Medulla oblongata (tissue), 1 donor: ENCODE measurements at regions not wholly inside any gene's neighbourhood (a gene's known extent, or its start where the extent isn't known, plus 50 kb on each side); places are given as distances from the start of the nearest gene placed in this dataset.

Source experiments
- DNase-seq: peaks from one replicate; pipeline ENCODE4 v3.0.0-alpha.2; 2015; ENCODE audit errors: extremely low spot score

DNA sequence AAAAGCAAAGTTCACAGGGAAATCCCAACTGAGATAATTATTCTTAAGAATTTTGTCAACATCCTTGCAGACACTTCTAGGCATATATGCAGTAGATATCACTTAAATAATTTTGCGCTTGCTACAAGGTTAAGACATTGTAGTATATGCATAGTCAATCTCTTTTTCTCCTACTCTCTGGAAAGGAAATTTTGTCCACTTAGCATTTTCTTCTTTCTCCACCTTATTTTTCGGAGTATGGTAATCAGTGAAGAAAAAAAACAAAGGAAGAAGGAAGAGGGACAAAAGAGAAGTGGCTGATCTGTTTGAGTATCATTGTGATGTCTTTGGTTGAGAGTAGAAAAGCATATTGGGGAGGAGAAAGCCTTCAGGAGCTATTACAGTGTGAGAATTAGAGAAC is 104.6 kb downstream of the LACC1 start:
- DNase-seq, result no peak

DNA sequence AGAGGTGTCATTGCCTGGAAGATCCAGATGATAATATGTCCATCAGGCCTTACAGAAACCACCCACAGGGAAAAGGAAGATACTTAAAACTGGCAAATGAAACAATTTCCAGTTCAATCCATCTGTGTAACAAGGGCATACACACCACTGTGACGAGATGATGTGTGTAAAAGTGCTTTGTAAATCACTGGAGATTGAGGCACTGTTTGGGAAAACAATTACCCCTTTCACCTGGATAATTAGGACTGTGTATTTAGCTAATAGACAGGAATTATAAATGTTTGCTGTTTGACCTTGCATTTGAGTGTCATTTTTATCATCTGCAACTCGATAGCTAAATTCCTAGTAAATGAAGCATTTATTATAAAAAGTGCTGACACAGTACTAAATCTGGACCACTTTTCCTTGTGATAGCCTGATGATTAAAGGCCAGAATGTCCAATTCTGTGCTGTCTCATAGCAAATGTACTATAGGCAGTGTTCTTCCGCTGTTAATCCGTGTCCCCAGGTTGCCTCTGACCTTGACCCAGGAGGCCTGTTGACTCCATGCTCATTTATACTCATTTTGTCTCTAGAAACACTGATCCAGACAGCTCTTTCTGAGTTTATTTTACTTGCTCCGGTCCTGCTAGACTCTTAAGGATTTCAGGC is 105.8 kb downstream of the LACC1 start:
- no peak for DNase-seq

DNA sequence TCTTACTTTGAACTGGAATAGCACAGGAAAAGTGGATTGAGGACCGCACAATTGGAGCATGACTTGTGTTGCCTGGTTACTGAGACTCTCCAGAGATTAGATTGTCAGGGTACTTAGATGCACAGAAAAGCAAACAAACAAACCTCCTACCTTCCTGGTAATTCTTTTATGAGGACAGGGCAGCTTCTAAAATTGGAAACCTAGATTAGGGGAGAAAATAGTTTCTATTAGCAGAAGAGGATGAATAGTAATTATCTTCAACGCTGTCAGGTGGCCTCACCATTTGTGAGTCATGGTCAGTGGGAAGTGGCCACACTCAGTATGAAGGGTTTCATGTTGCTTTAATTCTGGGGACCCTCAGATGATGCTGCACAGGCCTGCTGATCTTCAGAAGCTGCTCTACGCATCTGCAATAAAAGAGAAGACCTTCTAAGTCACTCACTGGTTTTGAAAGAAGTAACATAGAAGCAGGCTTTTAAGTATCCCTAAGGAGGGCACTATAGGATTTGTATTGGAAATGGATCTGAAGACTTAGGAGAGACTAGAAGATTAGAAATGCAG is 106.8 kb downstream of the LACC1 start:
- no peak for DNase-seq

DNA sequence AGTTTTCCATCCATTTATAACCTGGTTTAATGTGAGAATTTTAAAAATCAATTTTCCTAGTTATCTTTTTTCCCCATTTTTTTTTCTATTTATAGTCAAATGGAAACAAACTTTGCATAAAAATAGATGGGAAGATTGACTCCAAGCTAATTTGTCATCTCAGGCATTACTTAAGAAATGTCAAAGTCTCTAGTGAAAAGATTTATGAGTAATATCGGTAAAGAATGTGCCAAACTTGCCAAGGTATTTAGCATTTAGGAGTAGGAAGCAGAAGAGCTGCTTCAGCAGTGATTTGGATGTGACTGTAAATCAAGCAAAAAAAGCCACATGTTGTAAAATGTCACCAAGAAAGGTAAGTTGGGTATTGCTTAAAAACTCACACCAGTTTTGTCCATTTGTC is 108.6 kb downstream of the LACC1 start:
- no peak for DNase-seq

DNA sequence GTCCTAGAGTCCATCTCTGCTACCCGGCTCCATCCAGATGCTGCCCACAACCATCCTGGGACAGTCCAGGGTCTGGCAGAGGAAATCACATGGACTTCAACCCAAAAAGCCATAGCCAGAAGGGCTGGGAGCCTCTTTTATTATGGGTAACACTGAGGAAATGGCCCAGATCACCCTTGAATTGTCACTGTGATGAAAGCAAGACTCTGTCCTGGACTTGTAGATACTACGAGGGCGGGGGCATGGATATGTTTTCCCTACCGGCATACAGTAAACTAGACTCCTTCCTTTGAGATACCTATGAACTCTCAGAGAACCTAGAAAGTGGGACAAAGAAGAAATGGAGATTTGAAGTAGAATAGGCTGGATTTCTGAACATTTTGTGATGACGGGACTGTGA is 110.3 kb downstream of the LACC1 start:
- no peak for DNase-seq

DNA sequence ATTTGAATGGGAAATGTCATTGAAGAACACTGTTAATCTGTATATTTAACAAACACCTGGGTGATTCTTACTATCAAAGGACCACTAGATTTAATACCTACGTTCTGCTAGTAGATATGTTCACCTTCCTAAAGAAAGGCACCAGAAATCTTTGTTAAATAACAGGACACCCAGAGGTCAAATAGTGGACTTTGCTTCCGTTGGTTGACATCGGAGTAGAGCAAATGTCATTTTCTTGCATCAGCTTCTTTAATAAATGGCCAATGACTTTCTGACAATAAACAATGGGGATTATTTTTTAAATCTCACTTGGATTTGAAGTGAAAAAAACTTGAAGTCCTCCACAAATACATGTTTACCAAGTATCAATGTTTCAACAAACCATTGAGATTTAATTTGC is 111.1 kb downstream of the LACC1 start:
- no peak for DNase-seq

DNA sequence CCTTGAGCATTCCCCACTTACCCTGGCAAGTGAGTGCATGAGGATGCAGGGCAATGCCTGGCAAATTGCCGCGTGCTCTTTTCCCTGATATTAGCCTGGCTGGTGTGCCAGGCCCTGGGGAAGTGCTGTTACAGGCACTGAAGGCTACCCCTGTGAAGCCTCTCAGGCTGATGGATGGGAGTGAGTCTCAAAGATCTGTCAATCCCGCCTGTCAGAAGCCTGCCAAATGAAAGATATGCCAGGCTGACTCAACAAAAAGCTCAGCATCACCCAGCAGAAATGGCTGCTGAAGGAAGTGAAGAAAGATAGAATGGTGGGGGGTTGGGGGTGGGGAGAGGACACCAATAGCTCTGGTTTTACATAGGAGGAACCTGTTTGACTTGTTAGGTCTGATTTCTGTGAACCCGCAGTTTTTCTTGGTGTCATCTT is 112.1 kb downstream of the LACC1 start:
- DNase-seq, result no peak

DNA sequence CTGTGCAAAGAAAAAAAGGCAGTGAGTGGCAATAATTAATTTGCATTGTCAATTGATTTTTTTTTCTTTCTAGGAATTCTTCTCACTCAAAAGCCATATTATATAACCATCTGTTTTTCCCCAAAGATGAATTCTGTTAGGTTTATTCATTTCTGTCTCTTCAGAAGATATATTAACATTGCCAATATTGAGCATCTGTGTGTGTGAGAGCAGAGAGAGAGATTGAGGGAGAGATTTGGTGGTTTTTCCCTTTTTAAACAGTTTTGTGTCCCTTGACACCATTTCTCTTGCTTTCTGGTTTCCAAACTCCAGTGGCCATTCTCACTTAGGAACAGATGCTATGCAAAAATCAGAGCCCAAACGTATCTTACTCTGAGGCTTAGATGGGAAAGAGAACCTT is 112.5 kb downstream of the LACC1 start:
- no peak for DNase-seq

DNA sequence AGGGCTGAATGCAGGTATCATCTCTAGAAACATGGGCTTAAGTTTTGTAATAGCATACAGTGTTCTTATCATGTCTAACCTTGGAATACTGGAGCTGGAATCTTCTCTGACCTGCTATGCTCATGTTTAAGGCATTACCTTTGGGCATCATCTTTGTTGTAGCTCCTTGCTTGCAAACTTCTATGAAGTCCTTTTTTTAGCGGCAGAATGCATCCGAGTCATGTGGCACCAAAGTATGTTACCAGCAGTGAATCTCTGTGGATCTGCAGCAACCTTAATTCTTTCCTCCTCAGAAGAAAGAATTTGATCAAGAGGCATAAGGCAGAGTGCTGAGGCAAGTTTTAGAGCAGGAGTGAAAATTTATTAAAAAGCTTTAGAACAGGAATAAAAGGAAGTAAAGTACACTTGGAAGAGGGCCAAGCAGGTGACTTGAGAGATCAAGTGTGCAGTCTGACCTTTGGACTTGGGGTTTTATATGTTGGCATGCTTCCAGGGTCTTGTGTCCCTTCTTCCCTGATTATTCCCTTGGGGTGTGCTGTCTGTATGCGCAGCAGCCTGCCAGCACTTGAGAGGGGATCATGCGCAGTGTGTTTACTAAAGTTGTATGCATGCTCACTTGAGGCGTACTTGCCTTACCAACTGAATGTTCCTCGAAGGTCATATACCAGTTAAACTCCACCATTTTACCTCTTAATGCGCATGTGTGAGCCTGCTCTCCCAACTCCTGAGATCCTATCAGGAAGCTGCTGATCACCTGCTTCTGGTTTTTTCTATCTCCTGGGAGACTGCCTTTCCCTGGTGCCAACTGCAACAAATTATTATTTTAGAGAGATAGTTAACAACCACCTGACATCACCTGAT is 115.5 kb downstream of the LACC1 start:
- no peak for DNase-seq

DNA sequence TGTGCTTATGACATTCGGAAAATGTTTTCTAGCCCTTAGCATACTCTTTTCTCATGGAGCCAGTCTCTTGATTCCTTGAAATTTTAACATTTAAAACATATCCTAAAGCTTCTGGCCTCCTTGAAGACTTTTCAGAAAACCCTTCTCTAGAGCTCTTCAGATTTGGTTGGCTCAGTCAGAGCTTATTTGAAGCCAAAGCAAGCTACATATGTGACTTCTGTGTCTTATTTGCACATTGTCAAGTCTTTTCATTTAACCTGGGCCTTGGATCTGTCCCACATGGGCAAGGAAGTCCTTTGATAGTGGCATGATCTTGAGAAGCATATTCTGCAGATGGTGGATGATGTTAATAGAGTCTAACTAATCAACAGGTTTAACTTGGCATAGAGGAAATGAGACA is 116.5 kb downstream of the LACC1 start:
- DNase-seq, result no peak

DNA sequence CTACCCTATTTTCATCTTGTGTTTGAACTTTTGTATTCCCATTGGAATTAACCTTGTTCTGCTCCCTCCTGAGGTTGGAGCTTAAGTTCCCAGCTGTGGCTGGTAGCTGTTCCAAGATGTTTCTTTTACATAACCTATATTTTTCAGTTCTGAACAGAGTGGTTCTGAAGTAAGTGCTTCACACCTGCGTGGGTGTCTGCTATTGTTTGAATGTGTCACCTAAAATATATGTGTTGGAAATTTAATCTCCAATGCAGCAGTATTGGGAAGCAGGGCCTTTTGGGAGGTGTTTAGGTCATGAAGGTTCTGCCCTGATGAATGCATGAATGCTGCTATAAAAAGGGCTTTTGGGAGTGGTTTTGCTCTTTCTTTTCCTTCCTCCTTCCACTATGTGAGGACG is 123.8 kb downstream of the LACC1 start:
- DNase-seq, result no peak

DNA sequence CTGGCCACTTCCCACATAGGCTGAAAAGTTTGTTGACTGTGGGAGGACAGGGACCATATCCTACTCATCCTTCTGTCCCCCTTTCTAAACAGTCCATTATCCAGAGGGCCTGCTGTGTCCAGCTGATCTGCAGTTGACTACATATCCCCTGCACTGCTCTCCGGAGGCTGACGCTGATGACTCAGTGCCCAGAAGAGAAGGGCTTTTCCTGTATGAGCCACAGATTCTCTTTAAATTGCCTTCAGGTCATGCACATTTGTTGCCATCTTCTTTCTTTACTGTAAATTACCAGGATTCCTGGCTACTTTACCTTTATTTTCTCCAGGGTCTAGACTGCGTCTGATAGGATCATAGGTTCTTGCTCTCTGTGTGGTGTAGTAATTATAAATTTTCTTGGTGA is 125.2 kb downstream of the LACC1 start:
- no peak for DNase-seq

DNA sequence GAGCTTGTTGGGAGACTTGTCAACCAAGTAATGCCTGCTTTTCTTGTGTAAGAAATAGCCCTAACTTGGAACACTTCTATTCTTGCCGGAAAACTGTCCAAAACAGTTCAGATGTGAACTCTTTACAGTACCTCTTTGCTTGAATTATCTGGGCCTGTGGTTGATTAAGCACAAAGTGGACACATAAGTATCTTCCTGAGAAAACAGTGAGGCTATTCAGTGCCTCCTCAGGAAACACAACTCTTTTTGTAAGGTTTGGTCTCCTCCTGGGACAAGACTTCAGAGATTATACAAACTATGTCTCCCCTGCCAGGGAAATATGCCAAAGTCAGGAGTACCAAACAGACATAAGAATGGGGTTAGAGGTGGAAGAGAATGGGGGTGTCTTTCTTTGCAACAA is 127.7 kb downstream of the LACC1 start:
- no peak for DNase-seq

DNA sequence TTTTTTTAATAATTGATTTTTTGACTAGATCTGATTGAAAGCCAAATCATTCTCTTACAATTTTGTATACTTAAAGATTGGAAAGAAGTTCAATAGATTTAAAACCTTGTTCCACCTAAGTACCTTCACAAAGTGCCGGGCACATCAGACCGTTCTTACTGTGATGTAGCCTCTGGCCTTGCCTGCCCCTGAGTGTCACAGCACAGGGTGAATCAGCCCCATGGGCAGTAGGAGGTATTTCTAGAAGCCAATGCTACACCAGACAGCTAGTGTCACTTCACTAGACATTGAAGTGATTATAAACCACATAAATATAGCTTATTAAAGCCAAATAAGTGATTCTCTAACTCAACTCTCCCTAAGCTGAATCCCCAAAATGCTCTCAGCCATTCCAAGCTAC is 131.3 kb downstream of the LACC1 start:
- DNase-seq, result no peak

DNA sequence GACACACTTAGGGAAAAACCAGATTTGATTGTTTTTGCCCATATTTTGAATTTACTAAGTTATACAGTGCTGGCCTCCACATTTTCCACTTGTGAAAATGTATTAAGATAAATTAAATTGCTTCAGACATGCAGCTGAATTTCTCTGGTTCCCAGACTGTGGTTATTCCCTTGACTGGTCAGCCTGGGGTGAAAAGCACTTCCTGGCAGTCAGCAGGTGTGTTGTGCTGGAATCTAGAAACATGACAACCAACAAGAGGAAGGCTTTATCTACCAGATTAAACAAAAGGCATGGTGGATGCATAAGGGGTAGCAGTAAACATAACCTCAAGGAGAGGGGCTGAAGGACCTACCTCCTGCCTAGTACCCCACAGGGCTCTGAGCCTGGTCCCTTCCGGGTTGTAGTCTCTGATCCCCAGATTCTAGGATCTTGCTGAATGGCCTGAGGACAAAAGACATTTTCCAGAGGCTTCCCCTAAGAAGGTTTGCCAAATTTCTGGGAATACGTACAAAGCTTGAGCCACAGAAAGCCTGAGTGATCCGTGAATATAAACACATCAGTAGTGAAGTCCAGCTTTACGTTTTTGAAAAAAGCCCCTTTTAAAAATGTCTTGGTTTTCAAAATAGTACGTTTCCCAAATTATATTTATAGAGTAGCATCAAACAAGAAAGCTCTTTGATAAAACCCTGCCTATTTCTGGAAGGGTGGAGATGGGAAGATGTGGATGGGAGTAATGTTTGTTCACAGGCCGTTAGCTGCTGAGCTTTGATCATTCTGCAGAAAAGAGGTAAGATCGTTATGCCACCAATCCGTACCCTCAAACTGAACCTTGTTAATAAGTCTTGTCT is 133.4 kb downstream of the LACC1 start:
- DNase-seq, result peak; percentile 21

DNA sequence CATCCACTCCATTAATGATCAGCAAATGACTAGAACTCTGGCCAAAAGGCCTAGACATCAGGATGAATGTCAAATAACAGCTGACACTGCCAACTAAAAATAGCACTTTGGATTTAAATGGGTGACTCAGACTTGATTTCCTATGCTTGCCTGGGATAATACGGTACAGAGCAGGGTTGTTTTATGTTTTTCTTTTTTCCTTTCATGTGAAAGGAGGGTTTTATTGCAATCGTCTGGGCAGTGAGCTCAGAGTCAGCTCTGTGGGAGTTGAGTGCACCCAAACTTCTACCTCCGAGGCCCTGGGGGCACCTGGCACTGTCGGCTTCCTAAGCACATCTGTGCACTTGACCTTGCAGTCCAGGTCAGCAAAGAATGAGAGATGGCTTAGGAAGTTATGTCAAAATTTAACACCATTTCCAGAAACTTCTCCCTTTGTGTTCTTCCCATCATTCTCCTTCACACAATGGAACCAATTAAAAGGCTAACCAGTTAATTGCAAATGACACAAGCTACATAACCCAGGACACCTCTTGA is 134.1 kb downstream of the LACC1 start:
- peak; percentile 46 for DNase-seq

DNA sequence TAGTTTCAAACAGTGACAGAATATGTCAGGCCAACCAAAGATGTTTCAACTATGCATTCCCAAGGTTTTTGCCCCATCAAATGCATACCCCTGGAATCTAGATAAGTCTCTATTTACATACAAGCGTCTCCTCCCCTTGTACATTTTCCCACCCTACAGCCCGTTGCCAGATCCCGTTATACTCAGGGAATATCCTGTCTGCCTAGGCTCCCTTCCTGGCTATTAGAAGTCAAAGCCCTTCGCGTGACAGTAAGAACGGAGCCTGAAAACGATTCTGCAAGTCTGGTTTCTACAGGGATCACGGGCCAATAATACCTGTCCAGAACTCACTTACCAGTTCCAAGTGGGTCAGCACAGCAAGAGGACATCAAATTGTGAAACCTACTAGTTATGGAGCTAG is 134.8 kb downstream of the LACC1 start:
- no peak for DNase-seq

DNA sequence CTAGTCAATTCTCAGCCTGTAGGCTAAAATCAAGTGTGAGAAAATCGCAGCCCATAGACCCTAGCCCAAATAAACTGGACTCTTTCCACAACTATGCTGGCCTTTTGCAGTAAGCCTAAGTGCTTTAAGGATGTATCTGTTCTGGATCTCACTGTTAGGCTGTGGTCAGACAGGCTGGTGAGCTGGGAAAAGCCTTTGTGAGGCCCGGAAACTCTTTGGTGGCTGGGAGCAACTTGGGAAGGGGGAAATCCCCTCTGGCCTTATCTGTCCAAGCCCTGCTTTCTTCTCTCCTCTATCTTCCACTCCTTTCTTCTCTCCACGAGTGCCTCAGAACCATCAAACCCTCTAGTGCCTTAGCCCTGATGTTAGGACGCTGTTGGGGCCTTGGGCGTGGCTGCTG is 135.4 kb downstream of the LACC1 start:
- no peak for DNase-seq

DNA sequence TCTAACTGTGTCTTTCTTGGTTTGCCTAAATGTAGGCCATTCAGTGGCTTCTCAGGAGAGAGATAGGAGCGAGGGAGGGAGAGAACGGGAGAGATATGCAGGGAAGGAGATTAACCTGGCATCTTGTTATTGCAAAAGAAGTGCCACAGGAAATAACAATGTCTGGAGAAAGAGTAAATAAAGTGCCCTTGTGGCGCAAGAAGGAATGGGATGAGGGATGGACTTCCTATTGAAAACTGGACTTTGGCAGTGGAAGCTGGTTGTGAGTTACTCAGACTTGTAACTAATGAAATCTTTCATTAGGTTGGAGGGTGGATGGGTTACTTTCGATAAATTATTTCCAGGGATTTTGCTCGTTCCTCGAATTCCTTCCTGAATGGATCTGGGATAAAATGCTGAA is 136.1 kb downstream of the LACC1 start:
- DNase-seq, result no peak

DNA sequence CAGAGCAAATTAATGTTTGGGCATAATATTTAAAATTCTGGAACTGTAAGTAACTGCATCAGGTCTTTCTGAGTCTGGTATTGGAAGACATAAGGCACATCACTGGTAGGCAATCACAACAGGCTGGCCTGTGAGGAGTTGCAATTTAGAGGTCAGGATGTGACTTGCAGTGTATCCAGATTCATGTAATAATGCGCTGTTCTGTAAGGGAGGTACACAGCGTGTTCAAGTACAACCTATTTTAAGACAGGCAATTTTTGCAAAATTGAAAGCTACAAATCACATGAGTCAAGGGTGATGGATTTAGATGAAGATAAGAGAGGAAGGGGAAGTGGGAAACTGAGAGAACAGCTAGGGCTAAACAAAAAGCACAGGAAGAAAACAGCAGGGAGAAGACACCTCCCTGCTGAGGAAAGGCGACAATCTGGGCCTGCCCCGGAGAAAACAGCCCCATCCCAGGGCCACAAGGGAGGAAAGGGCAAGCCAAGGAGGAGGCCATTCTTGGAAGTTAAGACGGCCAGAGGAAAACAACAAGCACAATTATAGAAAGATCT is 138.1 kb downstream of the LACC1 start:
- DNase-seq, result no peak

DNA sequence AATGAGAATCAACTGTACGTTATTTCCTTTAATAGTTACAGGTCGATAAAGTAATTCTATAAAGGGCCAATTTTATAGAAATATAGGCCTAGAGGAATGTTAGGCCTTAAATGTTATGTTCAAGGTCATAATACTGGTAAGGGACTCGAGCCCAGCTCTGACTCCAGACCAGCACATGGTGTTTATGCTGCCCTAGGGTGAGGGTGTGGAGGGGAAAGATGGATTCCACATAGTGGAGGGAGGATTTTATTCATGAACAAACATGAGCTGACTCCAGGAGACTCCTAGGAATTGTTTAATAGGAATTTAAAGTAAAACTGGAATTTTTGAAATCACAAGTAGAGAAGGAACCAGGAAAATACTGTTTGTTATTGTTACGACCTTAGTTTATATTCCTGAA is 139.9 kb downstream of the LACC1 start:
- no peak for DNase-seq

DNA sequence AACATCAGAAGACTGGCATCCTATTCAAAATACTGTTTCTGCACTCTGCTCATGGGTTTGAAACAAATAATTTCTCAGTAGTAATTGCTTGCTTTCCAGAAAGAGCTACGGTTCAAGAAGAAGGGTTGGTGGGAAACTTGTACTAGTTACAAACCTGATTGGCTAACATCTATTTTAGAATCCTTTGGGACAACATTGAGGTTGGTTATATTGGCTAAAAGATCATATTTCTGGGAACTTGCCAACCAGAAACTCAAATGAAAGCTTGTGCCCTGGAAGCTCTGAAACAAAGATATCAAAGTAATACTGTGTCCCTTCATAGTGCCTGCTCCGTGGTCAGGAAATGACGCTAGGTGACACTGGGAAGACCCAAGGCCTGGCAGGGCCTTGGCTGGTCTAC is 141.7 kb downstream of the LACC1 start:
- DNase-seq, result no peak
